GM21367 (cell line): ENCODE measurements at regions not wholly inside any gene's neighbourhood (a gene's known extent, or its start where the extent isn't known, plus 50 kb on each side); places are given as distances from the start of the nearest gene placed in this dataset.
A peak's percentile ranks its signal among the peaks of the same experiment; 100 is the strongest.
"Not testable (repeated sequence)": the region's sequence is repeated elsewhere in the genome, so short reads cannot be mapped to it uniquely, and the experiment has no call there.

ENCODE experiments used
- ATAC-seq: cut with Tn5 transposase; IDR thresholded peaks from one replicate; pipeline ENCODE4 v1.9.1; 2021; ENCODE audit not compliant: unreplicated experiment

GRCh38 chr6:137968901-137969300 is 101.8 kb downstream of the TNFAIP3 start:
- no peak for ATAC-seq

- no peak for ATAC-seq
These were observed 102.8 kb downstream of the TNFAIP3 start for GRCh38 chr6:137969874-137970273.

GRCh38 chr6:137970368-137970767 is 103.3 kb downstream of the TNFAIP3 start:
- ATAC-seq = peak; percentile 56

GRCh38 chr6:137973201-137973600 is 106.1 kb downstream of the TNFAIP3 start:
- ATAC-seq = no peak

GRCh38 chr6:137975188-137975940 is 108.3 kb downstream of the TNFAIP3 start:
- ATAC-seq = peak; percentile 46

- no peak for ATAC-seq
These were observed 109.4 kb downstream of the TNFAIP3 start for GRCh38 chr6:137976430-137976829.

GRCh38 chr6:137977206-137977605 is 110.1 kb downstream of the TNFAIP3 start:
- ATAC-seq = no peak

- no peak for ATAC-seq
These were observed 110.8 kb downstream of the TNFAIP3 start for GRCh38 chr6:137977814-137978213.

- peak; percentile 49 for ATAC-seq
These were observed 111.3 kb downstream of the TNFAIP3 start for GRCh38 chr6:137978252-137978896.

- not testable (repeated sequence) for ATAC-seq
These were observed 112.2 kb downstream of the TNFAIP3 start for GRCh38 chr6:137979263-137979662.

GRCh38 chr6:137980777-137981176 is 113.7 kb downstream of the TNFAIP3 start:
- no peak for ATAC-seq

GRCh38 chr6:137981758-137982157 is 114.7 kb downstream of the TNFAIP3 start:
- ATAC-seq = no peak

GRCh38 chr6:137982418-137983189 is 115.5 kb downstream of the TNFAIP3 start:
- no peak for ATAC-seq

- no peak for ATAC-seq
These were observed 116.2 kb downstream of the TNFAIP3 start for GRCh38 chr6:137983269-137983668.

- ATAC-seq = no peak
These were observed 117.6 kb downstream of the PERP start for GRCh38 chr6:137989664-137990063.

- no peak for ATAC-seq
These were observed 111.8 kb downstream of the PERP start for GRCh38 chr6:137995371-137995770.

GRCh38 chr6:137998461-137999019 is 108.7 kb downstream of the PERP start:
- ATAC-seq = no peak

- ATAC-seq = no peak
These were observed 107.4 kb downstream of the PERP start for GRCh38 chr6:137999815-138000214.

GRCh38 chr6:138000941-138001340 is 106.3 kb downstream of the PERP start:
- no peak for ATAC-seq

- ATAC-seq = no peak
These were observed 105.4 kb downstream of the PERP start for GRCh38 chr6:138001750-138002349.
